BJ (cell line): ENCODE measurements at regions not wholly inside any gene's neighbourhood (a gene's known extent, or its start where the extent isn't known, plus 50 kb on each side); places are given as distances from the start of the nearest gene placed in this dataset.

ENCODE experiments used
- CTCF ChIA-PET: fragments of 350-600 bp; formaldehyde crosslinking; extraction: SDS; loops from one replicate; lab custom pipeline; 2021; ENCODE audit warnings: antibody characterized with exemption, inconsistent platforms; lab: Yijun Ruan, JAX
- POLR2A ChIA-PET: fragments of 300-600 bp; sonication (Branson Sonifier 250); formaldehyde crosslinking; extraction: SDS; loops from one replicate; lab custom pipeline; 2021; ENCODE audit warnings: antibody characterized with exemption; lab: Charles Lee
- DNase-seq: peaks from one replicate; pipeline ENCODE4 v3.0.0-alpha.2; 2011; ENCODE audit warnings: low read depth
- H3K27me3 ChIP-seq: 2 replicates; pipeline ENCODE4 v1.6.0; 2011; ENCODE audit warnings: low read length; ENCODE audit not compliant: control insufficient read depth, insufficient read depth
- H3K36me3 ChIP-seq: 2 replicates; pipeline ENCODE4 v1.5.1; 2011; ENCODE audit warnings: low read length; ENCODE audit not compliant: control insufficient read depth, insufficient read depth
- H3K4me3 ChIP-seq: 2 replicates; pipeline ENCODE4 v1.5.1; 2011; ENCODE audit warnings: low read depth, mild to moderate bottlenecking, control low read depth, low read length
- TF ChIP-seq, protein P1 (sequence below): IDR thresholded peaks from 2 replicates; pipeline ENCODE4 v1.5.1; 2011; ENCODE audit warnings: low read depth, mild to moderate bottlenecking, control low read depth, inconsistent platforms, low read length, moderate library complexity; ENCODE audit not compliant: insufficient read depth

DNA sequence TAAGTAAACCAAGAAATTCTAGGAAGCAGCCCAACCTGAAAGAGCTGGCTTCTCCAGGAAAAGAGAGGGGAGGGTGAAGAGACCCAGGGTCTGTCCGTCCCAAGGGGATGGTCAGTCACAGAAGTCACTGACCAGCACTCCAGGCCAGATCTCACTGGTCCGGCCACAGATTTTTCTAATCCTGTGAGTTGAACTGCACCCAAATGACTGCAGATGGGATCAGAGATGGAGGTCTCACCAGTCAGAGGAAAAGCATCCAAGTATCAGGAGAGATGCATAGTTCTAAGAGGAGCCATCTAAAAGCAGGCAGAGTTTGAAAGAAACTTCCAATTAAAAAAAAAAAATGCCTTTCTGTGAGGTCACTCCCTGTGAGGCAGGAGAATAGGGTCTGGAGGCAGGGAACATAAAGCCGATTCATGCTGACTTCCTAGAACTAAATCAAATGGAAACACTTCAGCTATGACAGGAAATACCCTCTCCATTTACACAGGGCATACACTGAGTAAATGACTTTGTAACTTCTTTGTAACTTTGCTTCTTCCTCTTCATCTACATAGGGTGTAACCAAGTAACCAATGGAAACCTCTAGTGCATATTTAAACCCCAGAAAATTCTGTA, 144.5 kb downstream of the CCDC34 start:
- POLR2A ChIA-PET = no interaction called here
- Histone ChIP-seq H3K4me3 (no peak overlapping the region), H3K27me3 (no peaks in the 10 kb centered on the region), H3K36me3 (no peaks in the 10 kb centered on the region)
- DNase-seq = peak; percentile 93
- CTCF ChIA-PET = interaction anchor here (1.2 kb wide), 1 partner anchor 56 kb away, joined by 8 read pairs; no protein-coding TSS in a partner anchor
- TF ChIP-seq, protein P1, sequence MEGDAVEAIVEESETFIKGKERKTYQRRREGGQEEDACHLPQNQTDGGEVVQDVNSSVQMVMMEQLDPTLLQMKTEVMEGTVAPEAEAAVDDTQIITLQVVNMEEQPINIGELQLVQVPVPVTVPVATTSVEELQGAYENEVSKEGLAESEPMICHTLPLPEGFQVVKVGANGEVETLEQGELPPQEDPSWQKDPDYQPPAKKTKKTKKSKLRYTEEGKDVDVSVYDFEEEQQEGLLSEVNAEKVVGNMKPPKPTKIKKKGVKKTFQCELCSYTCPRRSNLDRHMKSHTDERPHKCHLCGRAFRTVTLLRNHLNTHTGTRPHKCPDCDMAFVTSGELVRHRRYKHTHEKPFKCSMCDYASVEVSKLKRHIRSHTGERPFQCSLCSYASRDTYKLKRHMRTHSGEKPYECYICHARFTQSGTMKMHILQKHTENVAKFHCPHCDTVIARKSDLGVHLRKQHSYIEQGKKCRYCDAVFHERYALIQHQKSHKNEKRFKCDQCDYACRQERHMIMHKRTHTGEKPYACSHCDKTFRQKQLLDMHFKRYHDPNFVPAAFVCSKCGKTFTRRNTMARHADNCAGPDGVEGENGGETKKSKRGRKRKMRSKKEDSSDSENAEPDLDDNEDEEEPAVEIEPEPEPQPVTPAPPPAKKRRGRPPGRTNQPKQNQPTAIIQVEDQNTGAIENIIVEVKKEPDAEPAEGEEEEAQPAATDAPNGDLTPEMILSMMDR = no peak

DNA sequence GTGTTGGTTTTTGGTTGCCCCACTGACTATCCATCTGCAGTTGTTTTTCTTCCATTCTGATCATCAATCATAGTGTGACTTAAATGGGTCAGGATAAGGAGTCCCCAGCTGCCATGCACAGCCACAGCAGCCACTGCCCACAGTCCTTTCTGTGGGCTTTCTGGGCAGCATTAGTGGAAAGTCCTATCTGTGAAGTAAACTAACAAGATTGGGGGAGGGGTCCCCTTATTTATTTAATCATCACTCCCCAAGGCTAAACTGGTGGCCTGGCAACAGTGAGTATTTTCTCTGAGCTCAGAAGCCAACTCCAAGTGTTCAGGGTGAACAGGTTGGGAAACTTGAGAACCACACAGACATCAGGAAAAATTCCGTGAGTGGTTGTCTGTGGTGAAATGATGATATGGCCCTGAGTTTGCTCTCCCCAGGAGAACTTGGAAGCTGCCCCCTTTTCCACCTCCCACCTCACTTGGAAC, 145.0 kb downstream of the CCDC34 start:
- ChIA-PET POLR2A (no interaction called here), CTCF (interaction anchor here (1.0 to 1.2 kb wide), 2 partner anchors 56 to 64 kb away, joined by 4 to 8 read pairs; no protein-coding TSS in a partner anchor)
- Histone ChIP-seq H3K27me3 (no peaks in the 10 kb centered on the region), H3K4me3 (no peak overlapping the region), H3K36me3 (no peaks in the 10 kb centered on the region)
- DNase-seq = peak; percentile 83
- TF ChIP-seq, protein P1 = no peak

DNA sequence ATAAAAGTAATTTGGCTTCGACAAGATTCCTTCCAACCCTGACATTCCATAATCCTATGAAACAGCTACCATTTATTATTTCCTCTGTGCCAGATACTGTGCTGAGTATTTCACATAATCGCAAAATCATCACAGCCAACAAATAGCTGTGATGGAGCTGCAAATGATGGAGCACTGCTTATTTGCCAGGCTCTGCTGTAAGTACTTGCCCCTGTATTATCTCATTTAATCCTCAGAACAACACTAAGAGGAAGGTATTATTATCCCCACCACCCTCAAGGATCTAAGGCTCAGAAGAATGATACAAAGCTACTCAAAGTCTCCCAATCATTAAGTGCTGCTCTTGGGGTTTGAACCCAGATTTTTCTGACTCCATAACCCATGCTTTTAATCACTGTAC, 145.5 kb downstream of the CCDC34 start:
- TF ChIP-seq, protein P1 = no peak
- POLR2A ChIA-PET = no interaction called here
- Histone ChIP-seq H3K27me3 (no peaks in the 10 kb centered on the region), H3K36me3 (no peaks in the 10 kb centered on the region), H3K4me3 (no peak overlapping the region)
- no peak for DNase-seq
- CTCF ChIA-PET = interaction anchor here (1.0 kb wide), 1 partner anchor 65 kb away, joined by 4 read pairs; no protein-coding TSS in a partner anchor

DNA sequence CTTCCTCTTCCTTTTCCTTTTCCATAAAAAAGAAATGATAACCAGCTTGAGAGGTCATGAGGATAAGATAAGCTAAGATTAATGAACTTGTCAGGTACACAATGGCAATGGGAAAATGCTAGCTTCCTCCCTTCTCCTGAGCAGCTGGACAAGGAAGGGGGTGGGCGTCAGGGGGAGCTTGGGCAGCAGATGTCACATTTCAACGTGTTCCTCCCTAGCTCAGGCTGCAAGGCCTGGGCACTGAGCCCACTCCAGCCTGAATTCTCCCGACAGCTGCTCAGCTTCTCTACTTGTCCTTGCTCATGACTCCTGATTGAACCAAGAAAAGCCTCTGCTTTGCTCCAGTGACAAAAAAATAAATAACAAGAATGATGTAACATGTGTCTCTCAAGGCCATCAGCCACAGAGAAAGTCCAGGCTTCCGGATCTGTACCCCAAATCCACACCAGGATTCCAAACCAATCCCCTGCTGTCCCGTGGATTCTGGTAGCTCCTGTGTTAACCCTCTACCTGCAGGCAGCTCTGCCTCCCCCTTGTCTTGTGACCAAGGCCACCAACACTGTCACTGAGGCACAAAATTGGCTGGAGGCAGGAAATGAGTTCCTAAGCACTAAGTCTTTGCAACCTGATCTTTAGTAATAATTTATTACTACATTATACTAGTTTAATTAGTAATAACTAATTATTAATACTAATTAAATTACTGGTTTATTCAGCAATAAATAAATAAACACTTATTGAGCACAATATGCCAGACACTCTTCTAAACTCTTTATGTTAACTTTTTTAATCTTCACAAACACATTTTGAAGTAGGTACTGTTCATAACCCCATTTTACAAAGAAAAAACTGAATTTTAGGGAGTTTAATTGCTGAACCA, 146.5 kb downstream of the CCDC34 start:
- POLR2A ChIA-PET = no interaction called here

More for the DNA sequence above, 146.5 kb downstream of the CCDC34 start:
- DNase-seq = no peak
- H3K36me3 ChIP-seq = no peaks in the 10 kb centered on the region
- no peak overlapping the region for H3K4me3 ChIP-seq
- CTCF ChIA-PET = interaction anchor here (0.7 to 0.8 kb wide), 2 partner anchors 17 to 33 kb away, joined by 3 read pairs; no protein-coding TSS in a partner anchor
- TF ChIP-seq, protein P1 = no peak
- H3K27me3 ChIP-seq = no peaks in the 10 kb centered on the region
